CD4-positive, alpha-beta T cell (primary cell): ENCODE measurements at regions not wholly inside any gene's neighbourhood (a gene's known extent, or its start where the extent isn't known, plus 50 kb on each side); places are given as distances from the start of the nearest gene placed in this dataset.
"Not testable (repeated sequence)": the region's sequence is repeated elsewhere in the genome, so short reads cannot be mapped to it uniquely, and the experiment has no call there.

Experiments used
- ATAC-seq: fragments of 200-7000 bp; cut with Tn5 transposase; one replicate; pipeline ENCODE4 v1.10.0; 2022; ENCODE audit warnings: mild to moderate bottlenecking; ENCODE audit not compliant: poor library complexity
- CTCF ChIA-PET: fragments of 350-600 bp; sonication (Branson Sonifier 250); formaldehyde crosslinking; loops from one replicate; lab custom pipeline; 2021; ENCODE audit warnings: antibody characterized with exemption, inconsistent platforms; lab: Charles Lee
- POLR2A ChIA-PET: fragments of 350-600 bp; sonication (Branson Sonifier 250); formaldehyde crosslinking; loops from one replicate; lab custom pipeline; 2021; ENCODE audit warnings: antibody characterized with exemption, inconsistent platforms; lab: Charles Lee
- DNase-seq, 14 experiments: peaks; one replicate each; pipeline ENCODE4 v3.0.0-alpha.2; 2013 to 2020; ENCODE audit warnings: mixed read lengths in 2 of 14
- H3K27ac ChIP-seq, 2 donors: one replicate each; pipeline versions ENCODE4 v1.5.1 to v1.7.0; 2013; ENCODE audit warnings: low read length in 2 of 2, low read depth in 1 of 2, mild to moderate bottlenecking in 1 of 2
- H3K27me3 ChIP-seq, 2 experiments: 1 replicate in 1 of 2; 2 replicates in 1 of 2; pipeline versions ENCODE4 v1.6.1 to v1.7.0; 2013; ENCODE audit warnings: low read length in 2 of 2, control low read depth in 1 of 2, mild to moderate bottlenecking in 1 of 2, moderate library complexity in 1 of 2; ENCODE audit not compliant: insufficient read depth in 2 of 2, control insufficient read depth in 1 of 2
- H3K36me3 ChIP-seq: one replicate; pipeline ENCODE4 v1.6.1; 2013; ENCODE audit warnings: low read length, control low read depth; ENCODE audit not compliant: insufficient read depth
- H3K4me1 ChIP-seq: one replicate; pipeline ENCODE4 v1.6.1; 2013; ENCODE audit warnings: low read length, control low read depth; ENCODE audit not compliant: insufficient read depth
- H3K4me3 ChIP-seq: one replicate; pipeline ENCODE4 v1.5.1; 2013; ENCODE audit warnings: mild to moderate bottlenecking, low read length, moderate library complexity
- H3K9me3 ChIP-seq, 2 experiments: 1 replicate in 1 of 2; 2 replicates in 1 of 2; pipeline versions ENCODE4 v1.6.1 to v1.7.0; 2013; ENCODE audit warnings: low read length in 2 of 2, mild to moderate bottlenecking in 2 of 2, control low read depth in 1 of 2, moderate library complexity in 1 of 2; ENCODE audit not compliant: control insufficient read depth in 1 of 2, insufficient read depth in 1 of 2
- H3K27ac Mint-ChIP-seq: one replicate; pipeline ENCODE4 v1.8.0; 2020; ENCODE audit warnings: mixed read lengths
- H3K27me3 Mint-ChIP-seq: one replicate; pipeline ENCODE4 v1.8.0; 2021; ENCODE audit warnings: mixed read lengths
- H3K36me3 Mint-ChIP-seq: one replicate; pipeline ENCODE4 v1.8.0; 2021; ENCODE audit warnings: low read depth, mixed read lengths
- H3K4me1 Mint-ChIP-seq: one replicate; pipeline ENCODE4 v1.8.0; 2021; ENCODE audit warnings: low read depth, mixed read lengths
- H3K4me3 Mint-ChIP-seq: one replicate; pipeline ENCODE4 v1.8.0; 2020; ENCODE audit warnings: mild to moderate bottlenecking, mixed read lengths
- H3K9me3 Mint-ChIP-seq: one replicate; pipeline ENCODE4 v1.8.0; 2020; ENCODE audit warnings: mixed read lengths
- intact Hi-C, 2 experiments: fragments of 100-400 bp; cut with DNase I in 1 of 2; cut with micrococcal nuclease in 1 of 2; formaldehyde crosslinking; loops; one replicate each; pipeline versions ENCODE4 v1.15.1 to v1.9.0; 2023 to 2025; cut with DNase I, micrococcal nuclease
- TF ChIP-seq, protein P1 (sequence below): fragments of 200-600 bp; IDR thresholded peaks from one replicate; pipeline ENCODE4 v1.8.0; 2022; ENCODE audit warnings: antibody characterized with exemption, mild to moderate bottlenecking

DNA sequence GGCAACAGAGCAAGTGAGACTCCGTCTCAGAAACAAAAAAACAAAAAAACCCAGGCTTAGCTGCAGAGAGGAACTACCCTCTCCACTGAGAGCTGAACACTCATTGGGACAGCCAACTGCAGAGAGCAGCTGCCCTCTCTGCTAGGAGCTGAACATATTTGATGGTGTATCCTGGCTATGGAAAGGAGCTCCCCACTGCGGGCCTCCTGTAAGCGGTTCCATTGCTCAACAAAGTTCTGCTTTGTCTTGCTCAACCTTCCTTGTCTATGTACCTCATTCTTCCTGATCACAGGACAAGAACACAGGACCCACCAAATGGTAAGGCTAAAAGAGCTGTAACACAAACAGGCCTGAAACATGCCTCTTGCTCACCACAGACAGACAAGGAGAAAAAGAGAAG, 246.3 kb upstream of the LRRTM4 start:
- no peak overlapping the region for H3K4me3 ChIP-seq

DNA sequence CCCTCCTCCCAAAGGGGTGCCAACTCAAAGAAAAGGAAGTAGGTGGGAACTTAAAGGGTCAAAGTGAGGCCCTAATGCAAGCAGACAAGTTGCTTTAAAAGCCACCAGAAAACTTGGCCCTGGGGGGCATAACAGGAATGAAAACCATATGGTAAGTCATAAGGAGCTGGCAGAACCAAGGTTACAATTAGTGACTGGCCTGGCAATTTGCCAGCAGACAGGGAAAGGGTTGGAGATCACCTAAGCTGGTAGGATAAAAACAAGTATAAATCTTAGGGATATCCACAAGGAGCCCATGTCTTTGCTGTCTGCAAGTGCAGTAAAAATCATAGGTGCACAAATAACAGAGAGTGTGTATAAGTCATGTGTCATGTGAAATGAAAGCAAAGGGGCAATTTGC, 256.7 kb upstream of the LRRTM4 start:
- H3K4me1 ChIP-seq: no peaks in the 10 kb centered on the region
- ChIA-PET CTCF (no interaction called here), POLR2A (no interaction called here)
- no peaks in the 10 kb centered on the region for H3K4me1 Mint-ChIP-seq
- H3K9me3 ChIP-seq: peaks cover 0 to 11% of the 10 kb centered on the region in 2 experiments
- H3K36me3 Mint-ChIP-seq: no peaks in the 10 kb centered on the region
- H3K27ac ChIP-seq: no peak overlapping the region
- intact Hi-C loops: no loop called here
- no peak overlapping the region for H3K27ac Mint-ChIP-seq
- TF ChIP-seq, protein P1, sequence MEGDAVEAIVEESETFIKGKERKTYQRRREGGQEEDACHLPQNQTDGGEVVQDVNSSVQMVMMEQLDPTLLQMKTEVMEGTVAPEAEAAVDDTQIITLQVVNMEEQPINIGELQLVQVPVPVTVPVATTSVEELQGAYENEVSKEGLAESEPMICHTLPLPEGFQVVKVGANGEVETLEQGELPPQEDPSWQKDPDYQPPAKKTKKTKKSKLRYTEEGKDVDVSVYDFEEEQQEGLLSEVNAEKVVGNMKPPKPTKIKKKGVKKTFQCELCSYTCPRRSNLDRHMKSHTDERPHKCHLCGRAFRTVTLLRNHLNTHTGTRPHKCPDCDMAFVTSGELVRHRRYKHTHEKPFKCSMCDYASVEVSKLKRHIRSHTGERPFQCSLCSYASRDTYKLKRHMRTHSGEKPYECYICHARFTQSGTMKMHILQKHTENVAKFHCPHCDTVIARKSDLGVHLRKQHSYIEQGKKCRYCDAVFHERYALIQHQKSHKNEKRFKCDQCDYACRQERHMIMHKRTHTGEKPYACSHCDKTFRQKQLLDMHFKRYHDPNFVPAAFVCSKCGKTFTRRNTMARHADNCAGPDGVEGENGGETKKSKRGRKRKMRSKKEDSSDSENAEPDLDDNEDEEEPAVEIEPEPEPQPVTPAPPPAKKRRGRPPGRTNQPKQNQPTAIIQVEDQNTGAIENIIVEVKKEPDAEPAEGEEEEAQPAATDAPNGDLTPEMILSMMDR: no peak
- H3K27me3 ChIP-seq: no peaks in the 10 kb centered on the region
- H3K4me3 Mint-ChIP-seq: no peak overlapping the region
- H3K4me3 ChIP-seq: no peak overlapping the region
- DNase-seq (no peak), ATAC-seq (no peak)
- H3K9me3 Mint-ChIP-seq: peaks cover 30% of the 10 kb centered on the region
- no peaks in the 10 kb centered on the region for H3K36me3 ChIP-seq
- H3K27me3 Mint-ChIP-seq: no peaks in the 10 kb centered on the region

More for the DNA sequence above, 246.3 kb upstream of the LRRTM4 start:
- no peaks in the 10 kb centered on the region for H3K36me3 Mint-ChIP-seq
- H3K27ac Mint-ChIP-seq: no peak overlapping the region
- no peak overlapping the region for H3K27ac ChIP-seq
- ChIA-PET POLR2A (no interaction called here), CTCF (no interaction called here)
- no peaks in the 10 kb centered on the region for H3K36me3 ChIP-seq
- H3K9me3 Mint-ChIP-seq: peaks cover 15% of the 10 kb centered on the region
- H3K9me3 ChIP-seq: peaks cover 0 to 33% of the 10 kb centered on the region in 2 experiments
- H3K27me3 Mint-ChIP-seq: no peaks in the 10 kb centered on the region
- intact Hi-C loops: no loop called here
- no peak overlapping the region for H3K4me3 Mint-ChIP-seq
- no peaks in the 10 kb centered on the region for H3K4me1 ChIP-seq
- no peaks in the 10 kb centered on the region for H3K4me1 Mint-ChIP-seq
- ATAC-seq (no peak), DNase-seq (no peak)
- TF ChIP-seq, protein P1: no peak
- H3K27me3 ChIP-seq: no peaks in the 10 kb centered on the region

DNA sequence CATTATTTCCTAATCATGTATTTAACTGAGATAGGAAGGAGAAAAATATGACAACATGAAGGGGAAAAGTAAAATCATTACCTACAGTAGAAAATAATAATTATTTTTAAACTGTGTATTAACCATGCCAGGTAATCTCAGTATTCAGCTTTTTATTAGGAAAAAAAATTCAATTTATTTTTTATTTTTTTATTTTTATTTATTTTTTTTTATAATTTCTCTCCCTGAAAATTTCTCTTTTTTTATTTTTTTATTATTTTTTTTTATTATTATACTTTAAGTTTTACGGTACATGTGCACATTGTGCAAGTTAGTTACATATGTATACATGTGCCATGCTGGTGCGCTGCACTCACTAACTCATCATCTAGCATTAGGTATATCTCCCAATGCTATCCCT, 271.3 kb upstream of the LRRTM4 start:
- H3K4me3 ChIP-seq, H3K36me3 Mint-ChIP-seq, DNase-seq, intact Hi-C loops, H3K27me3 Mint-ChIP-seq, H3K36me3 ChIP-seq, CTCF ChIA-PET, H3K27me3 ChIP-seq, H3K27ac Mint-ChIP-seq, H3K4me1 ChIP-seq, POLR2A ChIA-PET, ATAC-seq, H3K27ac ChIP-seq, H3K4me3 Mint-ChIP-seq, H3K4me1 Mint-ChIP-seq, H3K9me3 ChIP-seq: not testable (repeated sequence)
- H3K9me3 Mint-ChIP-seq: peaks cover 12% of the 10 kb centered on the region

DNA sequence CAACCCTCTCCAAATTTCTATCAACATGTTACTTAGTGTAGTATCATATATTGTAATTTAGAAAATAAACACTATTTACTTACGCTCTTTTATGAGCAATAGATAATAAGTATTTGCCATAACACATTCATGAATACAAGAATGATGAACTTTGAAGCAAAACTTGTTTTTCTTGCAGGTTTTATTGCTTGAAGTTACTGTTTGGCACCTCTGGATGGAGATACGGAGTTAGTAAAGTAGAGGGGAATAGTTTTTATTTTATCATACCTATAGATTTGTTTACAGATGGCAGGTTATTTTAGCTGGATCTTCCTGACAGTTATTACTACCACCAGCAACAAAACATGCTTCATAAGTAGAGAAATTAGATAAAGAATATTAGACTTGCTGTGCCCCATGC, 274.2 kb upstream of the LRRTM4 start:
- no peaks in the 10 kb centered on the region for H3K27me3 Mint-ChIP-seq
- H3K4me1 Mint-ChIP-seq: no peaks in the 10 kb centered on the region
- peaks cover 14% of the 10 kb centered on the region for H3K9me3 Mint-ChIP-seq
- Histone ChIP-seq H3K27ac (no peak overlapping the region), H3K4me1 (no peaks in the 10 kb centered on the region), H3K4me3 (no peak overlapping the region), H3K9me3 (peaks cover 0 to 4% of the 10 kb centered on the region in 2 experiments), H3K36me3 (no peaks in the 10 kb centered on the region), H3K27me3 (no peaks in the 10 kb centered on the region)
- ChIA-PET POLR2A (no interaction called here), CTCF (no interaction called here)
- no peaks in the 10 kb centered on the region for H3K36me3 Mint-ChIP-seq
- DNase-seq (no peak), ATAC-seq (no peak)
- intact Hi-C loops: no loop called here
- H3K27ac Mint-ChIP-seq: no peak overlapping the region
- TF ChIP-seq, protein P1: no peak
- H3K4me3 Mint-ChIP-seq: no peak overlapping the region
